Medulla oblongata (tissue), 1 donor: ENCODE measurements at regions not wholly inside any gene's neighbourhood (a gene's known extent, or its start where the extent isn't known, plus 50 kb on each side); places are given as distances from the start of the nearest gene placed in this dataset.
"Not testable (repeated sequence)": the region's sequence is repeated elsewhere in the genome, so short reads cannot be mapped to it uniquely, and the experiment has no call there.

Experiments used
- DNase-seq: peaks from one replicate; pipeline ENCODE4 v3.0.0-alpha.2; 2015; ENCODE audit errors: extremely low spot score

DNA sequence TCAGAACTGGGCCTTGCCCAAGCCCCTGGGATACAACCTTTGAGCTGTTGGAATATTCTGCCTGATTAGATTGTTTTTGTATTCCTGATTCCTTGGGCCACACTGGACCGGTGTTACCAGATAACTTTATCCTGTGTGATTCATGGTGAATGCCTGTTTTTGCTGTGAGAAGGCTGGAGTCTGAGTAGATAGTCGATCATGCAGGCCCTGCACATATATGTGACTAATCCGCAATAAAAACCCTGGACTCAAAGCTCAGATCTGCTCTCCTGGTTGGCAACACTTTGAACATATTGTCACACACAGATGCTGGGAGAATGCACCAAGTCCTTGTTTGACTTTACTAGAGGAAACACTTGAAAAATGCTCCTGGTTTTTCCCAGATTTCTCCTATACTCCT lies 183.9 kb upstream of the MBL2 start:
- DNase-seq: no peak

DNA sequence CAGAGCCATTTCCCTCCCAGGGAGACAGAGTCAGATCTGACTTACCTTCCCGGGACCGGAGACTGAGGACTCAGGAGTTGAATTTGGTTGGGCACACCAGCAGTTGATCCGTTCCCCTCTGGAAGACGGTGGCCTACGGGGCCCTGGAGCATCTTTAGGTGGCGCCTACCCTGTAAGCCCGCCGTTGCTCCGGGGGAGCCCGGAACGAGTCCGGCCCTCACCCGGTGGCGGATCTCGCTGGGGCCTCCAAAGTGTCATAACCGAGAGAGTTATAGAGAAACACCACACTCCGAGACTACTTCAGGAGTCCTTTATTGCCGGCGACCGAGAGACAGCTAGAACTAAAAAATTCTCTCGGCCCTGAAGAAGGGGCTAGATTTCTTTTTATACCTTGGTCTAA lies 182.8 kb upstream of the MBL2 start:
- no peak for DNase-seq

DNA sequence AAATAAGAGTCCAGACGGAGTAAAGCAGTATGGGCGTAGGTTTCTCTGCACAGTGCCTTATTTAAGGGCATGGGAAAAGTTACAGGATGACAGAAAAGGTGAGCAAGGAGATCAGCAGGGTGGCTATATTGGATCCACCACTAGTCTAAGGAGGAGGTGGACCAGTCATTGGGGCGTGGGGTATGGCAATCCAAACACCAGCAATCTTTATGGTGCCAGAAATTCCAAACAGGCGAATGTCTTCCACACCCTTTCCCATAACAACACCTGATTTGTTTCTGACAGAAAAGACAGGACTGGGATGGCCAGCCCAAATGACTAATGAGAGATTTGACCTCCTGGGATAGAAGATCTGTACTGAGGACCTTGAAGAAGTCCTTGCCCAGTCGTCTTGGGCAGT lies 181.8 kb upstream of the MBL2 start:
- DNase-seq: no peak

DNA sequence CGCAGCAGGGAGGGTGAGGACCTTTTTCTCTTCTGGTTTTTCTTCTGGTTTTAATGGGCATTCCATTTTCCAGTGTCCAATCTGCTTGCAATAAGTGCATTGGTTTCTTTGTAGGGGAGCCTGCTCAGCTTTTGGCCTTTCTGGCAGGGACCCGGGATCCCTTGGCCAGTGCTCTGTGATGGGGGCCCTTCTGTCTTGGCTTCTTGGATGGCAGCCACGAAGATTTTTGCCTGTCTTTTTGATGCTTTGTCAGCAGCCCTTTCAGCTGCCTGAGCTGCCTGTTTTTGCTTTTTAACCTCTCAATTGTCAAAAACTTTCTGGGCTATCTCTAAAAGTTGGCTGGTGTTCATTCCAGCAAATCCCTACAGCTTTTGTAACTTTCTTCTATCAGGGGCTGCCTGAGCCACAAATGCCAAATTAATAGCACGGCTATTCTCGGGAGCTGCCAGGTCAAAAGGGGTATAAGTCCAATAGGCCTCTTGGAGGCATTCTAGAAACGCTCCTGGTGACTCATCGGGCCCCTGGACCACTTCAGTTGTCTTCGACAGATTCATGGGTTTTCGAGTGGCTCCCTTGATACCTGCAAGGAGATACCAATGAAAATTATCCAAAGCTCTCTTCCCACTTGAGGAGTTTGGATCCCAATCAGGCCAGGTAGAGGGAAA lies 179.9 kb upstream of the MBL2 start:
- DNase-seq: no peak

DNA sequence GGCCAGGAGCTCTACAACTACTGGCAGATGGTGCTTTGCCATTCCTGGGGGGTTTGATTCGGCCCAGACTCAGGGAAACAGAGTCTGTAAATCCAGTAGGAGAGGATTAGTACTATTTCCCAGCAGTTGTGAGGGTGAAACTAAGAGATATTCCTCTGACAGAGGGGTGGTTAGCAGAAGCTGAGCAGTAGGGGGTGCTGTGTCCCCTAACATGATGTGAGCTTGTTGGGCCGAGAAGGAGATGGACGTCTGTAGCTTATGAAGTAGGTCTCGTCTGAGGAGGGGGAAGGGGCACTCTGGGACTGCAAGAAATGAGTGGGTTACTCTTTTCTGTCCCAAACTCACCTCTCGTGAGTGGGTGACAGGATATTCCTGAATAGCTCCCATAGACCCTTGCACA lies 179.2 kb upstream of the MBL2 start:
- DNase-seq: peak; percentile 57

DNA sequence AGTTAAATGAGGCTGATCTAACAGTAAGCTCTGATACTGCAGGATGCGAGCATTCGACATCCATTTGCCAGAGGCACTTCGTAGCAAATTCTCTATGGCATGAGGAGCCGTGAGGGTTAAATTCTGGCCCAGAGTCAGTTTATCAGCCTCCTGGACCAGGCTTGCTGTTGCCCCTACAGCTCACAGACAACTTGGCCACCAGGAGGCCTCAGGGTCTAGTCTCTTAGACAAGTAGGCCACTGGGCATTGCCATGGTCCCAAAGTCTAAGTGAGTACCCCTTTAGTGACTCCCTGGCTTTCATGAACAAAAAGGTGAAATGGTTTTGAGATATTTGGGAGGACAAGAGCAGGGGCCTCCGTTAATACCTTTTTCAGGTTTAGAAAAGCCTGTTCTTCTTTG lies 178.0 kb upstream of the MBL2 start:
- no peak for DNase-seq

DNA sequence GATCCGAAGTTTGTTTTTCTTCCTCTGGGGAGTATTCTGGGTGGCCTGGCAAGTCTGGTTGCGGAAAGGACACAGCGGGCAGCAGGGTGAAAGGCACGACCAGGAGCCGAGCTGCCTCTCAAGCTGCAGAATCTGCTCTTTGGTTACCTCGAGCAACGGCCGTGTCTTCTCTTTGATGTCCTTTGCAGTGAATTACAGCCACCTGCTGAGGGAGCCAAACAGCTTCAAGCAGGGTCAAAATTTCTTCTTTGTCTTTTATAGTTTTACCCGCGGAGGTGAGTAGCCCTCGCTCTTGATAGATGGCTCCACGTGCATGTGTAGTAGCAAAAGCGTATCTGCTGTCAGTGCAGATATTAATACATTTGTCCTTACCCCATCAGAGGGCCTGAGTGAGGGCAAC lies 177.3 kb upstream of the MBL2 start:
- no peak for DNase-seq

DNA sequence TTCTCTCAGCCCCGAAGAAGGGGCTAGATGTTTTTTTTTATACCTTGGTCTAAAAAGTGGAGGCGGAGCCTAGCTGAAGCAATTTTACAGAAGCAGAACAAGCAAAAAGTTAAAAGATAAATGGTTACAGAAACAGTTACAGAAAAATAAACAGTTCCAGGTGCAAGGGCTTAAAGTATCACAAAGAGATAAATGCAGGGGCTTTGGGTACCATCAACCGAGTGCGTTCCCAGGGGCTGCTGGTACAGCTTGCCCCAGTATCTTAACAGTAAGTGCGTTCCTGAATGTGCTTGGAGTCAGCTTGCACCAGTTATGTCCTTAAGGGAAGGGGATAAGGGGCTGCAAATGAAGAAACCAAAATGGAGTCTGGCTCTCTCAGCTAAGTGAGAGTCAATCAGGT lies 173.9 kb upstream of the MBL2 start:
- DNase-seq: no peak

DNA sequence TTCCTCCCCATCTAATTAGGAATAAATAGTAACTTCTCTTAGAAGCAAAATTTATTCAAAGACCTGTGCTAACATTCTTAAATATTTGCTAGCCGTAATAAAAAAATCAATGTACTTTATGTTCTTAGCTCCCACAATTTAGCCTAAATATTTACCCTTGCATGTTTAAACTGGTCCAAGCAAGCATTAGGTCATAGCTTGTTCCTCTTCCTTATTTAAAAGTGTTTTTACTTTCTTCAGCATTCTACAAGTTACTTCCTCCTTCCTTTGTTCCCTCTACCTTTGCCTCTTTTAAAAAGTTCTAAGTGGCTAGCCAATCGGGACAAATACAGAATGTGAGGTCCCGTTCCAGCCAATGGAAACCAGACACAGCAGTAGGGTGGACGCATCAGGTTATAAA lies 172.9 kb upstream of the MBL2 start:
- not testable (repeated sequence) for DNase-seq

DNA sequence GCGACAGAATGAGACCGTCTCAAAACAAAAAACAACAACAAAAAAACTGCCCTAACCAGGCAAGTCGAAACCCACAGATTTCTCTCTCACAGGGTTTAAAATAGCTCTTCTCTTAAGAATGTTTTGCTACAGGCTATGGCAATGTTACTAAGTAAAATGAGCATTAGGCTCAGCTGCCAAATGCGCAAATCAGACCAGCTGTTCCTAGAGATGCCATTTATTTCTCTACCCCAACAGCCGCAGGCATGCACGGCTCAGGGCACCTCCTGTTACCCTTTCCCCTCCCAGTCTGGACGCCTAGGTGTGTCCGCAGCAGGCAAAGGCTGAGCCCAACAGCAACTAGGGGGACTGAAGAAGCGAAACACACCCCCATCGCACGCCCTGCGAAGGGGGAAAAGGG lies 168.3 kb upstream of the MBL2 start:
- no peak for DNase-seq

DNA sequence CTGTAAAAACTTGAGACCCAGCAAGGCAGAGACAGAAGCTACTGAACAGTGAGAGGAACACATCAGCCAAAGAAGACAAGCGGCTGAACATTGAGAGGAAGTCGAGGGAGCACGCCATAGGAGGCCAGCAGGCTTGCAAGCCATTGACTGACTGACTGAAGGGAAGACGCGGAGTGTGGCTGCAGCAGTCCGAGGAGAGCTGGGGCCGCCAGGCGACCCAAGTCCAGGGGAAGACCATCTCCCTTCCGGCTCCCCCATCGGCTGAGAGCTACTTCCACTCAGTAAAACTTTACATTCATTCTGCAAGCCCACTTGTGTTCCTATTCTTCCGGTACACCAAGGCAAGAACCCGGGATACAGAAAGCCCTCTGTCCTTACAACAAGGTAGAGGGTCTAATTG lies 167.3 kb upstream of the MBL2 start:
- no peak for DNase-seq

DNA sequence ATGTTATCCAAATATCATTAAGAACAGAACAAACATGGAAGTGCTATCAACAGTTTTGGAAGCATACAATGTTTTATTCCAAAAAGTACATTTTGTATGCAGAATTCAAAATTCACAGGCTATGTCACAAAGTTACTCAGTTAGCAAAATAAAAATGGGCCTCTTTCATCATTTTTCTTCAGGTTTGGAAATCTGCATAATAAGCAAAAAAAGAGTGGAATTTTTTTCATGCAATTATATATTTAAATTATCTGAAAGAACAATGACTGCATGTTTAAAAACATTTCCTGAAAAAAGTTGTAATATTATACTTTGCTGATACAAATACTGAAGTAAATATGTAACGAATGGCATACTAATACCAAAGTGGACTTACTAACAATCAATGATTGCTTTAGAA lies 161.2 kb upstream of the MBL2 start:
- DNase-seq: no peak

DNA sequence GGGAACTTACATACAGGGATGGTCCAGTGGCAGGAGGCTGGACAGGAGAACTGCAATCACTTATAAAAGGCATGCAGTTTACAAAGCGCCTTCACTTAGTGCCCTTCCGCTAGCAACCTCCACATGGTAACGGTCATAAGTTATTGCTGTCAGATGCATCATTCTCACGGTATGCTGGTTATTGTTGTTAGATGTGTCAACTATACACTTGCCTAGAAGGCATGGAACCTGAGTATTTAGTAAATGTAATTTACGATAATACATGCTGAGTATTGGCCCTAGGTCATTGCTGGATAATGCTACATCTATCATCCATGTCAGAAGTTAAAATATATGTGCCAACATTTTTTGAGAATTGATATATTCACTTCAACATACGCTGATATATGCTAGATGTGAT lies 155.1 kb upstream of the MBL2 start:
- no peak for DNase-seq

DNA sequence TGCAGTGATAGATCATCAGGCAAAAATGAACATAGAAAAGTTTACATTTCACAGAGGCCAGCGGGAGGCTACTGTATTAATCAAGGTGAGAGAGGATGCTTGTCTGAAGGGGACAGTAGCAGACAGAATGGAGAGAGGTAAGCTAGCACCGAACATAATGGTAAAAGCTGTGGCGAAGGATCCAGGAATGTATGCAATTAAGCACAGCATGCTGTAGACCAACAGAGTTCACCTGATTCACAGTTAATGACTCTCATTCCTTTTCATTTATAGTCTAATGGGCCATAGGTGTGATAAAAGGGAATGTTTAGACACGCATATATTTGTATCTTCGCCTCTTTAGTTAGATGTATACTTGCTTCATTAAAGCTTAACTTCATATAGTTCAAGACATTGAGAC lies 150.9 kb upstream of the MBL2 start:
- DNase-seq: no peak

DNA sequence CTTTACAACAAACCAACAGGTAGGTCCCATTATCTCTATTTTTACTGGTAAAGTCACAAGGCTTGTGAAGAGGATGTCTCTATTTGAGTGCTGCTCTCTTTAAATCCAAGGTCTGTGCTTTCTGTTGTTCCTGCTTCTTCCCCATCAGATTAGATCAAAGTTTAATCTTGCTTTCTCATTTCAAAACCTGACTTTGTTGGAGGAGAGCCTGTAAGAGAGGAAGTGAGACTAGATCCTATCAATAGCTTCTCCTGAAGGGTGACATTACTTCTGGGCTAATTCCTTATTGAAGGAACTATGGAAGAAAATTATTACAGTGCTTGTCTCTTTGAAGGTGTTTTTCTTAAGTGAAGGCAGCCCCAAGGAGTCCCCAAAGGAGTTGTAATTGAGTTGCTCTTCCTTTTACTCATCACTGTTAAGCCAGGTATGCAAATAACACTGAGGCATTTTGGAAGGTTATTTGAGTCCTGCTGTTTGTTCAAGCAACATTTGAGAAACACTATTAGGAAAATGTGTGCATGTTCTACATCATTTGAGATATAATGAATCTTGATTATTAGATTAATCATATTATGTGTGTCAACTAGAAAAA lies 146.2 kb upstream of the MBL2 start:
- DNase-seq: no peak

DNA sequence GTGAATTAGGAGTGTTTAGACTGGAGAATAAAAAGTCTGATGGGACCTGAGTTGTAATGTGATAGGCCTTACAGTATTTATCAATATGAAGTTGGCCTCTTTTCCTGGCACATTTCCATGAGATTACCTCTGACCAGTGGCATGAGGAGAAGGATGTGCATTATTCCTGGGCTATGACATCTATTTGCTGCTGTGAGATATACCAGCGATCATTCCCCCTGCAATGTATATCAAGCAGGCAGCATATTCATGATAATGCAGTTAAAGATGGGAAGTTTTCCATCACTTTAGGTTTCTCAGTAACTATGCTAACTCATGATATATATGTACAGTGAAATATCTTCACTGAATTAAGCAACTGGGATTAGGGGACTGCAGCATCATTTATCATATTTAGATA lies 142.8 kb upstream of the MBL2 start:
- DNase-seq: no peak

DNA sequence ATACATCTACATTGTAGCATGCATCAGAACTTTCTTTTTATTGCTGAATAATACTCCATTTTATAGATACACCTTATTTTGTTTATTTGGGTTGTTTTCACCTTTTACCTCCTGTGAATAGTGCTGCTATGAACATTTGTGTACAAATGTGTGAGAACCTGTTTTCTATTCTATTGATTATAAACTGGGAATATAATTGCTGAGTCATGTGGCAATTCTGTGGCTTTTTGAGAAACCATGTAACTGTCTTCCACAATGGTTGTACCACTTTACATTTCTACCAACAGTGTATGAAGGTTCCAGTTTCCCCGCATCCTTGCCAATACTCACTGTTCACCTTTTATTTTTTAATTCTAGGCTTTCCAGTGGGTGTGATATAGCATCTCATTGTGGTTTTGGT lies 138.6 kb upstream of the MBL2 start:
- DNase-seq: no peak

DNA sequence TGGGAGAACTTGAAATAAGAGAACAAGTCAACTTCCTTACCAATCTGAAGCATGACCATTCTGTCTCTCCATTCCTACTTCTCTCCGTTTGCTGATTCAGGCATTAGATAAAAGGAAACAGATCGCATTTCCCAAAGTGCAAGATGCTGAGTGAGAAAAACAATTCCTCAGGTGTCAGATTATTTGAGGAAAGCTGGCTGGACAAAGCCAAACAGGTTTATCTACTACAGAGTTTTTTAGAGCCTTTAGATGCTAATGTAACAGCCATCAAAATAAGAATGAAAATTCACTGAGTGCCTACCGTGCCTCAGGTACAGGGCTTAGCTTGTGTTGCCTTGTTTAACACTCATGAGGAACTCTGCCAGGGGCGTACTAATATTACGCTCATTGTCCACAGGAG lies 135.9 kb upstream of the MBL2 start:
- DNase-seq: no peak

DNA sequence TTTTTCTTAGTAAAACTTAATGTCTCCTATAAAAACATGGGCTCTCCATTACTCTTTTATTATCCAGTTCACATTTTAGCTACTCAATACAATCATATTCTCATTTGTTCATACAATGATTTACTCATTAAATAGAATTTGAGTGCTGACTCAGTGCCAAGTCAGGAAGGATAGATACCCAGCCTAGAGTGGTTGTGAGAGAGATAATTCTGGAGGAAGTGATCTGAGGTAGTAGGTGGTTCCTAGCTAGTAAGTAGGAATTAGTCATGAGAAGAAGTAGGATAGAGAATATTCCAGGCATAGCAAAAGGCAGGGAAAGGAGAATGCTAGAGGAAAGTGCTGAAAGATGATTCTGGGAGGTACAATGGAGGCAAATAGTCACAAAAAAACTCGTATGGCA lies 133.5 kb upstream of the MBL2 start:
- no peak for DNase-seq

DNA sequence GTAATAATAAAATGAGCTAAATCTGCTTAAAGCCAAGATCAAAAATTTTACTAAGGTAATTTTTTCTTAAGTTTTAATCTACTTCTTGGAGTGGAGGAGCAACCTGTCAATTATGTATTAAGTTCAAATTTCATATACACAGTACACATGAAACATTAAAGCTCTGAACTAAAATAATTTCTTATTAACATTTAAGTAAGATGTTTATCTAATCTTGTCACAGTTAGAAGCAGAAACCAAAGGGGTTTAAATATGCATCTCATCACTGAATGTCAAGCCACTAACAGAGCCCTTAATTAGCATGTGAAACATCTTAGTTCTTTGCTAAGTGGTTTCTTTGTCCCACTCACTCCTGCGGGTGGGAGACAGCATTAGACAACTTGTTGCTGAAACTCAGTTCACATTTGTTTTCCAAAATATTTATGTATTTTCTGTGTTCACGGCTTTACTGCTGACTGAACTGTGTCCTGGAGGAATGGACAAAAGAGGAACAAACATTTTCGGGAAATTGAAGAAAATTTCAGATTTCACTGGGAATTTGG lies 130.9 kb upstream of the MBL2 start:
- no peak for DNase-seq

DNA sequence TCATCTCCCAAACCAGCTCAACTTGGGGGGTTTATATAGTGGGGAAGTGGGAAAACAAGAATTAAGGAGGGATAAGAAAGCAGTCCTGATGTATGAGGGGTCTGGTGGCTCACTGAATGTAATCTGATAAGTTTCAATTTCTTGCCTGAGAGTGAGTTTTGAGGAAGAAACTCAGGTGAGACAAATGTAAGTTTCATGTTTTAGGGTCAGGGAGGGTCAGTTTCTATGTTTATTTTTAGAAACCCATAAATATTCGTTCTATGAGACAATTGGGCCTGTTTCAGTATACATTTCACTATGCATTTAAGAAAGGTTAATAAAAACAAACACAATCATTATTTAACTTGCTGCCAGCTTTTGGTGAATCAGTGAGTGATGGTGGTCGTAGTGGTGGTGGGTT lies 128.0 kb upstream of the MBL2 start:
- DNase-seq: no peak

DNA sequence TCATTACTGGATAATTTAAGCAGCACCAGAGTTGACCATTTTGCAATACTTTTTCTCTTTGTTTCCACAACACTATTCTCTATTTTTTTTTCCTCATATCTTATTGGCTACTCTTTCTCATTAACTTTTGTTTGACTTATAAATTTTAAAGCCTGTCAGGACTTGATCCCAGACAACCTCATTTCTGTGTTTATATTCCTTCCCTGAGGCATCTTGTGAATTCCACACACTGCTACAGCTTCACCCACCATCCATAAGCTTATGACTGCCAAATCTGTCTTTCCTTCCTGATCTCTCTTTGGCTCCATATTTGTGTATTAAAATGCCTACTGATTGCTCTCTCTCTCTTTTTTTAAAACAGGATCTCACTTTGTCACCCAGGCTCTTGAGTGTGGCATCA lies 124.6 kb upstream of the MBL2 start:
- no peak for DNase-seq

DNA sequence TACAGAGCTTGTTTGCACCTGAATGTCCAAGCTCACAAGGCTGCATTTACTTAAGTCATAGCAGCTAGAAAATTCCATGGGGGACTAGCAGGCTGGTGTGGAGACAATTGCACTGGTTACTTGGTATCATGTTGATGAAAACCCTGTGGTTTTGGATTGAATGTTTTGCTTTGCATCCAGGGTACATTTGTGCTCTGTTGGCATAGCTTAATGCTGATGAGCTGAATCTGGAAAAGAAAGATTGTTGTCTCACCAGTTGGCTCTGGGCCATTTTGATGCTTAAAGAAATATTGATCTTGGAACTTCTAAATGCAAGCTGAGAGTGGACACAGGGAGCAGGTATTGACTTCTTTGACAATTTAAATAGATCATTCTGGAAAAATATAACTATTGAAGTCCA lies 122.5 kb upstream of the MBL2 start:
- DNase-seq: no peak

DNA sequence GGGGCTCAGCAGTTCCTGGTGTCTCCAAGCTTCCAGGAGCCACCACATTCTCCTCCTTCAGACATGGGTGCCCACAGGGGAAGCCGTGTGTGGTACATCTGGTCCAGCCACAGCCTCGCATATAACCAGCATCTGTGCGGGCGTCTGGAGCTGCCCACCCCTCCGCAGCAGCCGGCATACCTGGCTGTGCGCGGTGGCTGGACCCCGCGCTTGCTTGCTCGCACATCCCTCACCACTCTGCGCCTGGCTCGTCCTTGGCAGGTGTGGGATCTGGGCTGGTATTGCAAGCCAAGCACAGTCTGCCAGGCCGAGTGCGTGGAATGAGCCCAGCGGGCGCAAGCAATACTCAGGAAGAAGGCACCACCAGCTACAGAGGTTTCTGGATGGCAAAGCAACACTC lies 117.7 kb upstream of the MBL2 start:
- DNase-seq: no peak
